Lower leg skin (tissue), 4 donors: ENCODE measurements at regions not wholly inside any gene's neighbourhood (a gene's known extent, or its start where the extent isn't known, plus 50 kb on each side); places are given as distances from the start of the nearest gene placed in this dataset.
"Not testable (repeated sequence)": the region's sequence is repeated elsewhere in the genome, so short reads cannot be mapped to it uniquely, and the experiment has no call there.

Experiments
- DNase-seq, 2 donors: peaks; one replicate each; pipeline ENCODE4 v3.0.0-alpha.2; 2019; ENCODE audit warnings: low spot score in 2 of 2
- H3K4me3 ChIP-seq: fragments of 200-600 bp; sonication (generic); 2 replicates; pipeline ENCODE4 v1.5.1; 2017; ENCODE audit warnings: mild to moderate bottlenecking, low read depth; ENCODE audit not compliant: poor library complexity, severe bottlenecking
- CTCF ChIP-seq, 3 donors: fragments of 450-650 bp; IDR thresholded peaks; one replicate each; pipeline ENCODE4 v1.5.1; 2016; ENCODE audit warnings: antibody characterized with exemption in 3 of 3, mild to moderate bottlenecking in 3 of 3, moderate library complexity in 2 of 3
- POLR2A ChIP-seq, 2 donors: fragments of 450-650 bp; IDR thresholded peaks; one replicate each; pipeline ENCODE4 v1.6.1; 2016 to 2017; ENCODE audit warnings: antibody characterized with exemption in 2 of 2, mild to moderate bottlenecking in 1 of 2, moderate library complexity in 1 of 2
- WGBS, 2 donors: methylation state at CpG; one replicate each; pipeline ENCODE4 v1.1.5; 2018; 5-methylcytosine and 5-hydroxymethylcytosine counted together
- intact Hi-C: fragments of 100-400 bp; cut with DNase I; formaldehyde crosslinking; loops from one replicate; pipeline ENCODE4 v1.15.0; 2023; ENCODE audit warnings: low total_unique reads

GRCh38 chr10:62594093-62594520, 210.4 kb upstream of the ADO start:
- intact Hi-C loops = loop anchor here (5.0 to 10.0 kb wide), 2 partner anchors 223 to 561 kb away; partner anchors contain the start of gene EGR2
- no peak overlapping the region for H3K4me3 ChIP-seq
- DNase-seq = peak in 1 of 2 donors; percentile 36
- TF ChIP-seq POLR2A (IDR thresholded peaks at IDR 0.05) (no peak), CTCF (IDR thresholded peaks at IDR 0.05) (peak in 1 of 3 donors; percentile 91)
- 40 to 59% methylated on average over 3 of the region's 3 CpGs for WGBS, 2 donors

- TF ChIP-seq CTCF (IDR thresholded peaks at IDR 0.05) = no peak
- TF ChIP-seq POLR2A (IDR thresholded peaks at IDR 0.05) = no peak
- H3K4me3 ChIP-seq = no peak overlapping the region
- no peak for DNase-seq
- intact Hi-C loops = loop anchor here (10.0 kb wide), 1 partner anchor 558 kb away; no protein-coding TSS in a partner anchor
- WGBS, 2 donors = 93 to 98% methylated on average over 3 of the region's 3 CpGs
Observed at GRCh38 chr10:62597226-62597625, 207.3 kb upstream of the ADO start.

DNA sequence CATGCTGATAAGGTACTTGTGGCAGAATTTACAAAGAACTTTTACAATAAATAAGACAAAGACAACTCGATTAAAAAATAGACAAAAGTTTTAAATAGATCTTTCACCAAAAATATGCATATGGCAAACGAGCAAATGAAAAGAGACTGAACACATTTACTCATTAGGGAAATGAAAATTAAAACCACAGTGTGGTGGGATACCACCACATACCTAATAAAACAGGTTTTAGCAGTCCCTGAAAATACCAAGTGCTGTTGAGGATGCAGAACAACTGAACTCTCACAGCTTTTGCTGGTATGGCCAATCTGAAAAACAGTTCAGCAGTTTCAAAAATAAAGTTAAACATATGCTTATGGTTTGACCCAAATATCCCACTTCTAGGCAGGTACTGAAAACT, 205.4 kb upstream of the ADO start:
- intact Hi-C loops = loop anchor here (10.0 kb wide), 1 partner anchor 556 kb away; no protein-coding TSS in a partner anchor
- 55 to 69% methylated on average over 2 of the region's 2 CpGs for WGBS, 2 donors
- no peak for DNase-seq
- no peak overlapping the region for H3K4me3 ChIP-seq
- no peak for TF ChIP-seq POLR2A (IDR thresholded peaks at IDR 0.05)
- TF ChIP-seq CTCF (IDR thresholded peaks at IDR 0.05) = no peak

DNA sequence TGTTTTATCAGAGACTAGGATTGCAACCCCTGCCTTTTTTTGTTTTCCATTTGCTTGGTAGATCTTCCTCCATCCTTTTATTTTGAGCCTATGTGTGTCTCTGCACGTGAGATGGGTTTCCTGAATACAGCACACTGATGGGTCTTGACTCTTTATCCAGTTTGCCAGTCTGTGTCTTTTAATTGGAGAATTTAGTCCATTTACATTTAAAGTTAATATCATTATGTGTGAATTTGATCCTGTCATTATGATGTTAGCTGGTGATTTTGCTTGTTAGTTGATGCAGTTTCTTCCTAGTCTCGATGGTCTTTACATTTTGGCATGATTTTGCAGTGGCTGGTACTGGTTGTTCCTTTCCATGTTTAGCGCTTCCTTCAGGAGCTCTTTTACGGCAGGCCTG, 198.0 kb upstream of the ADO start:
- intact Hi-C loops, DNase-seq, H3K4me3 ChIP-seq: not testable (repeated sequence)
- WGBS, 2 donors = 90 to 98% methylated on average over 3 to 4 of the region's 4 CpGs

- H3K4me3 ChIP-seq, DNase-seq, intact Hi-C loops: not testable (repeated sequence)
- WGBS, 2 donors = 82 to 93% methylated on average over 30 of the region's 34 CpGs
Observed at GRCh38 chr10:62608189-62608875, 196.2 kb upstream of the ADO start.

GRCh38 chr10:62610649-62611229, 193.8 kb upstream of the ADO start:
- TF ChIP-seq CTCF (IDR thresholded peaks at IDR 0.05) (no peak), POLR2A (IDR thresholded peaks at IDR 0.05) (no peak)
- H3K4me3 ChIP-seq = no peak overlapping the region
- no peak for DNase-seq
- intact Hi-C loops = no loop called here
- 30 to 32% methylated on average over 7 of the region's 7 CpGs for WGBS, 2 donors
